ENCODE measurements at regions not wholly inside any gene's neighbourhood (a gene's known extent, or its start where the extent isn't known, plus 50 kb on each side); places are given as distances from the start of the nearest gene placed in this dataset.

DNA sequence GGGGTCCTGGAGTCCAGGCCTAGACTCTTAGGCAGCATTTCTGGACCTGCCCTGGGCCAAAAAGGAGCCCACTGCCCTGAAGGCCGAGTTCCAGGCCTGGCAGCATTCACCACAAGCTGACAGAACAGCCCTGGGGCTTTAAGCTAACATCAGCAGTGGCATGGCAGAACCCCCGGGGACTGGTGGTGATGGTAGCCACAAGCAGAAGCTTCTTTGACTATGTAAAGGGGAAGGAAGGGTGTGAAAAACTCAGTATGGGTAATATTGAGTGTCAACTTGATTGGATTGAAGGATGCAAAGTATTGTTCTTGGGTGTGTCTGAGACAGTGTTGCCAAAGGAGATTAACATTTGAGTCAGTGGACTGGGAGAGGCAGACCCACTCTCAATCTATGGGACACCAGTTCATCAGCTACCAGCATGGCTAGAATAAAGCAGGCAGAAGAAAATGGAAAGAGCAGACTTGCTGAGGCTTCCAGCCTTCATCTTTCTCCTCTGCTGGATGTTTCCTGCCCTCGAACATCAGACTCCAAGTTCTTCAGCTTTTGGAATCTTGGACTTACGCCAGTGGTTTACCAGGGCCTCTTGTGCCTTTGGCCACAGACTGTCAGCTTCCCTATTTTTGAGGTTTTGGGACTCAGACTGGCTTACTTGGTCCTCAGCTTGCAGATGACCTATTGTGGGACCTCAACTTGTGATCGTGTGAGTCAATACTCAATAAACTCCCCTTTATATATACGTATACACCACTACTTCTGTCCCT lies 661.0 kb upstream of the C9orf72 start:
- DNase-seq: no peak

DNA sequence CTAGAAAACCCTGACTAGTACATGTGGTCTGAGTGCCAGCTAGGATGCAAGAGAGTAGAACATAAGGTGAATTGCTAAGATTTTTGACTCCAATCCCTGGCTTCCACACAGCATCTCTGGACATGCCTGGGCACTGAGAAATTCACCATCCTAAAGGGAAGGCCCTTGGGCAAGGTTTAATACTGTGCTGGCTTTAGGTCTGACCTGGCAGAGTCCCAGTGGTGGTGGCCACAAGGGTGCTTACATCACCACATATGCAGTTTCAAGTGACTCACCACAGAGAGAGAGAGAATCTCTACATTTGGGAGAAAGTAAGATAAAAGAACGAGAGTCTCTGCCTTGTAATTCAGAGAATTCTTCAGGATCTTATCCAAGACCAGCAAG lies 661.6 kb upstream of the C9orf72 start:
- DNase-seq: no peak

GRCh38 chr9:28249424-28249823 lies 676.1 kb upstream of the C9orf72 start:
- no peak for DNase-seq

DNA sequence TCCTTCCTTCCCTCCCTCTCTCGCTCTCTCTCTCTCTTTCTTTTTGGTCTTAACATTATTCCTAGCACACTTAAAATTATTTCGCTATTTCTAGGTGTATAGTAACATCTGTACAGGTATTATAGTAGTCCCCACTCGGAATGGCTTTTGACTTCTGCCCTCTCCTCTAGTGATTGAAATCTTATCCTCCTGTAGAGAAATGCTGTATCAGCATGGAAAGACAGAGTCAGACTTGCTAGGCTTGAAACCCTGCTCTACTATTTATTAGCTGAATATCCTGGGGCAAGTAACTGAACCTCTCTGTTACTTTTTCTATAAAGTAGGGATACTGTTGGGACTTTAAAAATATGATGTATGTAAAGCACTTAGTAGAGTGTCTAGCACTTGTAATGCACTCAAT lies 681.9 kb upstream of the C9orf72 start:
- DNase-seq: no peak

DNA sequence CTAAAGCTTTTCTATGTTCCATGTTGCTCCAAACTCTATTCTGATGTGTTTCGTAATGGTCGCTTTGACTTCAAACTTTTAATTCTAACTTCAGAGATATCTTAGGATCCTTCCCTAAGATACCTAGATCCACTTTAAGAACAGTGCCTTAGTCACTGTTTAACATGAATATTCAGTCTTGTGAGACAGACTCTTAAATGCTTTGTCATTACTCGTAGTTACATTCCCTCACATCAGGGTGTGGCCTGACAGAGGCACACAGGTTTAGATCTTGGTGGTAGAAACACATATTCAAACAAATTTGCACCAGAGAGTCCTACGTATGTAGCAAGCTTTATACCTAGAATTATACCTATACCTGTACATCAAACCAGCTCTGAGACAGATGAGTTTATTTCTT lies 687.0 kb upstream of the C9orf72 start:
- no peak for DNase-seq

DNA sequence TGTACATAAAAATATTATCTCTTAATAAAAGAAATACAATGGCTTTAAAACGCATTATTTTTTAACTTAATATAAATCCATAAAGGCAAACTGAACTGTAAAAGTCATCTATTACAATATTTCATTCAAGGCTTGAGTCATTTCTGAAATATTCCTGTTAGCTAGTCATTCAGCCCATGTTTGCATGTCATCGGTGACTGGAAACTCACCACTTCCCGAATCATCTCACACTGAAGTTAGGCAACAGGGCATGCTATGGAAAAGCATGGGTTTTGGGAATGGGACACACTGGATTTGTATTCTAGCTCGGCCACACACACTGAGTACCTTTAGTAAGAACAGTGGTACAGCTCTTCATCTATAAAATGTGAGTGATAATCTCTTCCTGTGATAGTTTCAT lies 691.1 kb upstream of the C9orf72 start:
- no peak for DNase-seq

- DNase-seq: no peak
These were observed 694.1 kb upstream of the C9orf72 start for GRCh38 chr9:28267351-28267750.

GRCh38 chr9:28270156-28270555 lies 696.9 kb upstream of the C9orf72 start:
- DNase-seq: no peak

GRCh38 chr9:28272127-28272526 lies 698.8 kb upstream of the C9orf72 start:
- no peak for DNase-seq

DNA sequence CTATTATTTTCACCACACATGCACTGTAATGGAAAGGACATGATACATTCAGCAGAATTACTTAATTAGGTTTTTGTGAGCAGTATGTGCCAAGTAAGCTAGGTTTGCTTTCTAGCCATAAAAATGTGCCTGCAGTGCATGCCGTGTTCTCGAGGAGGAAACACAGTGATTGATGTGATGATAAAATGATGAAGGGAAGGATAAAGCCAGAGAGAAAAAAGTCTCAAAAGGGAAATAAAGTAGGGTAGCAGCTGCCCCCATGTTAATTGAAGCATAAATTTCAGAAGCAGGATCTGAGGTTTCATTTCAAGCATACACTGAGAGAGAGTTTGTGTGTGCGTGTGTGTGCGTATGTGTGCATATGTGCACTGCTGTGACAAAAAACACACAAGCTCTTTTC lies 714.2 kb upstream of the C9orf72 start:
- no peak for DNase-seq

DNA sequence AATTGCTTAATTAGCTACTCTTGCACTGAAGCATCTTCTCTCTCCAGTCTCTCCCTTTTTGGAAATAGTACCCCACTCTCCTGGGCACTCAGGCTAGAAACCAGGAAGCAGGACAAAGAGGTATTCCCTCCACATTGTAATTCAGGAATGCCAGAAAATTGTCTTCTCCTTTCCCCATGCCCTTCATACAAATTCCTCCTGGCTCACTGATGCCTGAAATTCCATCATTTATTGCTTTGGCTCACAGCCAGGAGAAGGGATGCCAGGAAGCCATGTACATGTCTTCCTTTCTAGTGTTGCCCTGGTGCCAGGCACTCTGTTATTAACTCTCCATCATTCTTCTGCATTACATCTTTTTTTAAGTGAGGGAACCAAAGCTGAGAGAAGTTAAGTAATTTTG lies 716.5 kb upstream of the C9orf72 start:
- no peak for DNase-seq

- no peak for DNase-seq
These were observed 720.2 kb upstream of the C9orf72 start for GRCh38 chr9:28293369-28294090.

DNA sequence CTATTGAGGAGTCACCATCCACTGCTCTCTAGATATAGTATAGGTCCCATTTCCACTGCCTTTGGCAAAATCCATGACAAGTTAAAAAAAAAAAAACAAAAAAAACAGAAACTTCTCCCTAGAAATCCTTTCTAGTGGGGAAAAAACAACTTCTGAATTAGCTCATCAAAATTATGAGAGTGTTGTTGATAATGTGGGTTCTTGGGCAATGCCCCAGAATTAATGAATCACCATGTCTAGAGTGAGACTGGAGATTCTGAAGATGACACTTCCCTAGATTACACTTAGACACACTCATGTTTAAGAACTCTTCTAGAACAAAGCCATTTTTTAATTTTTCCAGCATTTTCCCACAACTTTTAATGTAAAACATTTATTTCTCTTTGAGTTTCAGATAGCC lies 728.0 kb upstream of the C9orf72 start:
- DNase-seq: no peak

DNA sequence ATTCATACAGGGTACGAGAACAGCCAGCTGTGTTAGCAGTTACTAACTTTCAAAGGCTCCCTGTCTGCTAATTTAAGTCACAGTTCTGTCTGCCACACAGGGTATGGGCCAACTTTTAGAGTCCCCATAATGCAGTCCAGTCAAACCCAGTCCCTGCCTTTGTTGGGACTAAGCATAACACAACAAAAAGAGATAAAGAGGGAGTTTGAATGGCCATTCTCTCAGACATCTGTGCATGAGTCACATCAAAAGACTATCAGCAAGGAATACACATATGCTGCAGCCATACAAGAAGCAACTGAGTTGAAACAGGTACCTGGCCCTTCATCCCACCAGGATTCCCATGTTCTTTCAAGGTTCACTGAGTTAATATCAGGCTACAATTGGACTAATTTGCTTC lies 744.5 kb upstream of the C9orf72 start:
- DNase-seq: no peak

- DNase-seq: no peak
These were observed 745.2 kb upstream of the C9orf72 start for GRCh38 chr9:28318515-28318914.

DNA sequence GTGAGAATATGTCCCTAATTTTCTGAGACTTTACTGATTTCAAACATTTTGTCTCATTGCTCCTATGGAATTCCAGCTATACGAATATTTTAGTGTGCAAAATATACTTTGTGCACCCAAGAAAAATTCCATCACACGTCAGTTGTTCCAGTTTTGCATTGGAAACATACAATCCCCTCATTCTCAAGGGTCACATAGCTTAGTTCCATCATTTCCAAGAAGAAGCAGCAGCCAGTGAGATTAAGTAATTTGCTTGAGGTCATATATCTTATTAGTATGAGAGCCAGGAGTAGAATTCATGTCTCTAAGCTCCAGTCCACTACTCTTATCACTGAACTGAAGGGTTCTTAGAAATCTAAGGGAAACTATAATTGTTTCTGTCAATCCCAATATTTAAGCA lies 746.7 kb upstream of the C9orf72 start:
- DNase-seq: no peak

GRCh38 chr9:28320616-28321015 lies 747.3 kb upstream of the C9orf72 start:
- no peak for DNase-seq

GRCh38 chr9:28329323-28329722 lies 756.0 kb upstream of the C9orf72 start:
- DNase-seq: no peak

DNA sequence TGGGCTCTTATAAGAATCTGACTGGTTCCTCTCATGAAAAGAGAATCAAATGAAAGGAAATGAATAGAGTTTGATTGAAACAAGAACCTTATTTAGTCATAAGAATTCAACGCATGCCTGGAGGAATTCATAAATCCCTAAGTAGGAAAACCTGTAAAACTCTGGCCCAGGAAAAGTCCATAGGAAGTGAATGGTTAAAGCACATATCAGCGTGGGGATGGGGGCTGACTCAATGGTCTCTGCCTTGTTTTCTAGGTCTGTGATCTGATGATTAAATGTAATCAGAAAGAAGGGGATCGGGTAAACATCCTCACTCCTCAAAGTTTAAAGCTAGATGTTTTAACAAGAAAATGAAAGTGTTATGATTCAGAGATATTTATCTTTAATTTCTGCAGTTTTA lies 759.4 kb upstream of the C9orf72 start:
- no peak for DNase-seq

DNA sequence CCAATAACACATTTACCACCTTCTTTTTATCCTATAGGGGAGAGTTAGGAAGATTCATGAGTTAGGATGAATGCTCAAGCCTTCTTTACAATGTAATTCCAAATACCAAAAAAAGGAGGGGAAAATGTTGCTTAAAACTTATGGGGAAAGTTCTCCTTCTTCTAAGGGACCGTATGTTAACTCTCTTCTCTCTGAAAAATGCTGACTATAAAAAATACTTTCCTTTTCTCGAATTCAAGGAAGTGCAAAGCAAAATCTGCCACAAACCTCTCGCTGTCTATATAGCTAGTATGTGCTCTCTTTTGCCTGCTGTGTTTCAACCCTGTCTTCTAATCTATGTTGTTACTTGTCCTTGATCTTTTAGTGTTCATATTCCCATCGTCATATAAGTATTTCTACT lies 768.6 kb upstream of the C9orf72 start:
- DNase-seq: no peak

DNA sequence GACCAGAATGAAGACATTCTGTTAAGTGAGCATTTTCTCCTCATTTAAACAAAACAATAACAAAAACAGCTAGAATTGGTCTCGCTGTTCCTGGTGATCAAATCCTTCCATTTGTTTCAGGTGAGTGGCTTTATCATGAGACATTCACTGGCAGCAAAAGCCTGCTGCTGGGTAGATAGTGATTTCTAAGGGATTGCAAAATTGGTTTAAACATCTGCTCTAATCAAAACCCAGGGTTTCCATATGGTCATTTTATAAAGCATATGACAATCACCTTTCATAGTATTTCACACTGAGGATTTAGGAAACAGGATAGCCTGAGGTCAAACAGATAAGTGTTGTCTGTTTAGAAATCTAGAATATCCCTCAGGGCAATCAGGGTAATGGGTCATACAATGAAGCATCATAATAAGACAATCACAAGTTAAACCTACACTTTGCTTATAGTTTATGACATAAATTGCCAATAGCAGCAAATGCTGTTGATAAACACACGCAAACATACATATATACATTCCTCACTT lies 769.6 kb upstream of the C9orf72 start:
- no peak for DNase-seq

DNA sequence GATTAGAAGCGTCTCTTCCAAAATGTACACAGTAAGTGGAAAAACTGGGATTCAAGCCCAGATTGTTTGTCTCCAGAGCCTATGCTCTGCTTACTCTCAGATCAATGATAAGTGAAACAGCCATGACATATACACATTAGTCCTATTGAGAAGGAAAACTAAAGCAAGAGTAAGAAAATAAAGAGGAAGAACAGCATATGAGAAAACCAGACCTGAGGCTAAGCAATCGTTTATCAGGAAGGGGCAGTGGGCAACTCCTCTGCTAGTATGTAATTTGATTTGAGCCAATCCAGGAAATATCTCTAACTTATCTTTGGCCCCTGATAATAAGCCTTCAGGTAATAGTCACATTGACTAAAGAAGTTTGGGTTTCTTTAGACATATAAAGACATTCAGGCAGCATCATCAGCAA lies 789.9 kb upstream of the C9orf72 start:
- no peak for DNase-seq

DNA sequence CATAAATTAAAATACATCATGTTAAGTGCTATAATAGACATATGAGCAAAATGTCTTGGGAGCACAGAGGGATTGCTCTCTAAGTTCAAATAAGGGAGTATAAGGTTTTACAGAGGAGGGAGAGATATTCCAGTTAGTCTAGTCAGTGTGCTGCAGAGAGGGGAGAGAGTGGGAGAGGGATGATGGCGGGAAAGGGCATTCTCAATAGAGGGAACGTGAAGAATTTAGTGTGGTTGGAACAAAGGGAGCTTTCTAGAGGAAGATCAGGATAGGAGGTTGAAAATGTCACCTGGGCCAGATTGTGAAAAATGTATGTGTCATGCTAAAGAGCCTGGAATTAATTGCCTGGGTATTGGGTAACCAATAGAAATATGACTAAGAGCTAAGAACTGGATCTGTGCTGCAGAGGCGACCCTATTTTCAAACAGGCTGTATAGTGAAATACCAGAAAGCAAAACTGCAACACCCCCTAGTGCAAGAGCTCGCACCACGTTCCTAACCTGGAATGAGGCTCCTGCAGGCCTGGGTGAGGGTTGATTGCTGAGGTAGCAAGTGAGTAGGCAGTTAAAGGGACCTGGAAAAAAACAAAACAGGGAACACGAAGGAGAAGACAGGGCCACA lies 791.8 kb upstream of the C9orf72 start:
- no peak for DNase-seq

DNA sequence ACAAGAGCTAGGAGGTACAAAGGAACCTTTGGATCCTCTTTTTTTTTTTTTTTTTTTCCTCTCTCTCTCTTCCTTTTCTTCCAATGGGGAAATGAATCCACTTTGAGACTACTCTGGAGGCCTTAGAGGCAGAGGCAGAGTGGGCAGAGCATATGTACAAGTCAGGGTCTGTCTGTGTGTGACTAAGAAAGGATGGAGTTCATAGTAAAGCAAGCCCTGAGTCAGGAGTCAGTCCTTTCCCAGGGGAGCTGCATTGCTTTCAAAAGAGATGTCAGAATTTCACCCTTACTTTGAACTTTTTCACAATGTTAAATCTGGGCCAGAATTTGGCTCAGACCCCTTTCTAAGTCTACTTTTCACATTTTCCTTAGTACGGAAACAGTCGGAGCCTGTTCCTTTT lies 792.4 kb upstream of the C9orf72 start:
- DNase-seq: no peak

All from DMS79 (cell line).